ENCODE measurements at regions not wholly inside any gene's neighbourhood (a gene's known extent, or its start where the extent isn't known, plus 50 kb on each side); places are given as distances from the start of the nearest gene placed in this dataset.

DNA sequence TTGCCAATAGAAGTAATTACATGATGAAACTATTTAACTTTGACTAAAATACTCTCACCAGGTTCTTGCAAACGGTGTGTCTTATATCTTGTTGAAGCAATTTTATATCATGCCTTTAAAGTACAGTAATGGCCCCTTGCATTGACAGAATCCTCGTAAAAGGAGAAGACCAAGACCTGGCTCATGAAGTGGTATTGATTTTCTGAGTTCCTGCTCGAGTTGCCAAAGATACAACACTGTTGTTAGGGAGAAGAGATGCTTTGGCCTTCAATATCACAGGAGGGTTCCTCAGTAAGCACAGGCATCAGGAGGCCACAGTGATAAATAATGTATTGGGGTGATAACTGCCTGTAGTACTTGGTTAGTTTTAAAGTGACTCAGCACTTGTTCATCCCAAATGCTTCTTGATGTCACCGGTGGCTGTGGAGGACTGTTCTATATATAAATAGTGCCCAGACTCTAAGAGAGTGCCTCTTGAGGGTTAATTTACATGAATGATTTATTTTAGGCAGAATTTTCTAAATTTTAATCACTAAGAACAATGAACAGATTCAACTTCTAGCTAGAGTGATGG is 571.7 kb upstream of the FANCL start:
- ATAC-seq (no peak), DNase-seq (no peak)
- Histone ChIP-seq H3K36me3 (no peaks in the 10 kb centered on the region), H3K27ac (no peak overlapping the region), H3K9me3 (no peaks in the 10 kb centered on the region), H3K4me1 (no peaks in the 10 kb centered on the region), H3K27me3 (no peaks in the 10 kb centered on the region), H3K4me3 (no peak overlapping the region)
- TF ChIP-seq, protein P1, sequence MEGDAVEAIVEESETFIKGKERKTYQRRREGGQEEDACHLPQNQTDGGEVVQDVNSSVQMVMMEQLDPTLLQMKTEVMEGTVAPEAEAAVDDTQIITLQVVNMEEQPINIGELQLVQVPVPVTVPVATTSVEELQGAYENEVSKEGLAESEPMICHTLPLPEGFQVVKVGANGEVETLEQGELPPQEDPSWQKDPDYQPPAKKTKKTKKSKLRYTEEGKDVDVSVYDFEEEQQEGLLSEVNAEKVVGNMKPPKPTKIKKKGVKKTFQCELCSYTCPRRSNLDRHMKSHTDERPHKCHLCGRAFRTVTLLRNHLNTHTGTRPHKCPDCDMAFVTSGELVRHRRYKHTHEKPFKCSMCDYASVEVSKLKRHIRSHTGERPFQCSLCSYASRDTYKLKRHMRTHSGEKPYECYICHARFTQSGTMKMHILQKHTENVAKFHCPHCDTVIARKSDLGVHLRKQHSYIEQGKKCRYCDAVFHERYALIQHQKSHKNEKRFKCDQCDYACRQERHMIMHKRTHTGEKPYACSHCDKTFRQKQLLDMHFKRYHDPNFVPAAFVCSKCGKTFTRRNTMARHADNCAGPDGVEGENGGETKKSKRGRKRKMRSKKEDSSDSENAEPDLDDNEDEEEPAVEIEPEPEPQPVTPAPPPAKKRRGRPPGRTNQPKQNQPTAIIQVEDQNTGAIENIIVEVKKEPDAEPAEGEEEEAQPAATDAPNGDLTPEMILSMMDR (IDR thresholded peaks at IDR 0.05): no peak
- intact Hi-C loops (cut with DNase I): no loop called here
- WGBS, 2 donors: 64 to 69% methylated on average over 4 of the region's 4 CpGs

DNA sequence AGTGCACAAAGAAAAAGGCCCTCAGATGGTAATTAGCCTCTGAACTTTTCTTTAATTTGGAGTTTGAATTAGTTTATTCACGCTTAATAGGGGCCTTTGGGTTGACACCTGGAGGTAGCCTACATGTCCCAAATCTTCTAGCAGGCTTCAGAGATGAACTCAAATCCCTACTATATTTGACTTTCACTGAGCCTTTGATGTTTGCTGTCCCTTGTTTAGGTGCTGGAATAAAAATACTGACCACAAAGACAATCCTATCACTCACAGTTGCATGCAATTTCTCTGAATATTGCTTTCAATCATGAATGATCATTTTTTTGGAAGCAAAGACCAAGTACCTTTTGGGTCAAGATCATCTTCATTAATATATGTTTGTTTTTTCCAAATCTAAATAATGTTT is 564.0 kb upstream of the FANCL start:
- Histone ChIP-seq H3K36me3 (no peaks in the 10 kb centered on the region), H3K4me3 (no peak overlapping the region), H3K4me1 (no peaks in the 10 kb centered on the region), H3K27me3 (no peaks in the 10 kb centered on the region), H3K9me3 (no peaks in the 10 kb centered on the region), H3K27ac (no peak overlapping the region)
- ATAC-seq (no peak), DNase-seq (no peak)
- TF ChIP-seq, protein P1 (IDR thresholded peaks at IDR 0.05): no peak
- intact Hi-C loops (cut with DNase I): no loop called here
- 70 to 74% methylated on average over 1 of the region's 1 CpG for WGBS, 2 donors

DNA sequence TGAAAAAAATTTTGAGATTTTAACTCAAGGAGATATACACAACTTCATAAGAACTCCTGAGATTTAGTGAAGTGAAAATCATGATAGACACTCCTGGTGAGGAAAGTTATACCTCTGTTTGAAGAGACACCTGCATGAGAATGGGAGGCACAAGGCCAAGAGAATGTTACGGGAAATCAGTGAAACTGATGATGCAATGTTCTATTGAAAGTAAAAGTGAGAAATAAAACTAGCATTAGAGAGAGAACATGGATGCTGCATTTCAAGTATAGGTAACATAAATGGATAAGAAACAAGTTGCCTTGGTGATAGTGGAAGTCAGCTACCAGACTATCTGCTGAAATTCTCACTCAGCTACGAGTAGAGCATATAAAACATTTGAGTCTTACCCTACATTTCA is 562.1 kb upstream of the FANCL start:
- Histone ChIP-seq H3K9me3 (no peaks in the 10 kb centered on the region), H3K36me3 (no peaks in the 10 kb centered on the region), H3K4me3 (no peak overlapping the region), H3K4me1 (no peaks in the 10 kb centered on the region), H3K27me3 (peaks cover 0 to 3% (median 0%) of the 10 kb centered on the region in 7 donors), H3K27ac (no peak overlapping the region)
- no peak for ATAC-seq
- intact Hi-C loops (cut with DNase I): no loop called here
- 69 to 71% methylated on average over 2 of the region's 2 CpGs for WGBS, 2 donors
- no peak for DNase-seq
- TF ChIP-seq, protein P1 (IDR thresholded peaks at IDR 0.05): no peak

DNA sequence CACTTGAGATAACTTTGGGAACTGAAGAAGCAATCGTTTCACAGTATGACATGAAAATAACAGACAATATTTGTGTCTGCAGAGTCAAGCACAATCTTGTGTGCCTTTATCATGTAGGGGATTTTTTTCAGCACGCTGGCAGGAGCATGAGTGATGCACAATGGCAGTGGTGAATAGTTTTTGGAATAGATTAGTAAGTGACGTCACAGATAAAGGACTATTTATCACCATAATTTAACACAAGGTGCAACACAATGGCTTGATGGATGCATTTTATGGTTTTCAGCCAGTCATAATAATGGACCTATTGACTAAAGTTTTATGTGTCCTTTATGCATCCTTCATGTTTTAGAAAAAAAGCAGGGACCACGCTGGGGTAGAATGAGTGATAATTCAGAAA is 559.8 kb upstream of the FANCL start:
- TF ChIP-seq, protein P1 (IDR thresholded peaks at IDR 0.05): no peak
- Histone ChIP-seq H3K27me3 (peaks cover 0 to 12% (median 0%) of the 10 kb centered on the region in 7 donors), H3K27ac (no peak overlapping the region), H3K36me3 (no peaks in the 10 kb centered on the region), H3K4me1 (no peaks in the 10 kb centered on the region), H3K4me3 (no peak overlapping the region), H3K9me3 (no peaks in the 10 kb centered on the region)
- DNase-seq: no peak
- 60 to 62% methylated on average over 4 of the region's 4 CpGs for WGBS, 2 donors
- ATAC-seq: no peak
- intact Hi-C loops (cut with DNase I): no loop called here

Measured in heart right ventricle (tissue), 16 donors.